ENCODE measurements at regions not wholly inside any gene's neighbourhood (a gene's known extent, or its start where the extent isn't known, plus 50 kb on each side); places are given as distances from the start of the nearest gene placed in this dataset.

- H3K4me3 Mint-ChIP-seq = no peak overlapping the region
- no peak overlapping the region for H3K27ac ChIP-seq (ENCODE audit: low read depth, low read length)
- H3K27me3 ChIP-seq (ENCODE audit: insufficient read depth, low read length) = no peaks in the 10 kb centered on the region
- no peak overlapping the region for H3K27ac Mint-ChIP-seq
- no peaks in the 10 kb centered on the region for H3K36me3 ChIP-seq (ENCODE audit: insufficient read depth, low read length)
- no peaks in the 10 kb centered on the region for H3K4me1 Mint-ChIP-seq
- no peaks in the 10 kb centered on the region for H3K9me3 ChIP-seq (ENCODE audit: control insufficient read depth in 1 of 2, low read length in 2 of 2)
- H3K27me3 Mint-ChIP-seq = peaks cover 13 to 24% of the 10 kb centered on the region in 2 donors
- peaks cover 0 to 10% (median 6%) of the 10 kb centered on the region in 8 donors for H3K9me3 Mint-ChIP-seq
- CTCF ChIA-PET (ENCODE audit: partially characterized antibody) = no interaction called here
- H3K4me1 ChIP-seq (ENCODE audit: insufficient read depth, low read length) = no peaks in the 10 kb centered on the region
- POLR2A ChIA-PET (ENCODE audit: partially characterized antibody) = no interaction called here
- H3K36me3 Mint-ChIP-seq = no peaks in the 10 kb centered on the region
- H3K4me3 ChIP-seq (ENCODE audit: low read length in 2 of 2) = no peak overlapping the region
- DNase-seq = no peak
- intact Hi-C loops (cut with micrococcal nuclease) = no loop called here
Measured at GRCh38 chr1:112209493-112209892, 186.5 kb upstream of the CTTNBP2NL start.

DNA sequence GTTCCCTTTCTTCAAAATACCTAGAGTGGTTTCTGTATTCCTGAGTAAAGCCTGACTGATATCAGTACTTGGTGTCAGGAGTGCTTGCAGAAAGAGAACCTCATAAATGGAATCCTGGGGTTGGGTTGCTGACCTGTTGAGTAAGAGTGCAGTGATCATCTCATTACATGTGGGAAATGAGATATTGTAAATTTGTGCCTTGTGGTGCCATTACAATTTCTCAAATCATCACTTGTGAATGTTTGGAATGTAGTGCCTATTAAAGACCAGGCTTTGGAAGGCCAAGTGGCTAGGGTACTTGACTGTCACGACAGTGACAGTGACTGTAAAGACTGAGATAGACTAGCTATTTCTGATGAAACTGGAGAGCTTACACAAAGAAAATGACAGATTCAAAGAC, 176.7 kb upstream of the CTTNBP2NL start:
- peaks cover 11 to 13% of the 10 kb centered on the region in 2 donors for H3K27me3 Mint-ChIP-seq
- H3K9me3 ChIP-seq (ENCODE audit: control insufficient read depth in 1 of 2, low read length in 2 of 2) = no peaks in the 10 kb centered on the region
- no peak for DNase-seq
- no peak overlapping the region for H3K4me3 ChIP-seq (ENCODE audit: low read length in 2 of 2)
- ChIA-PET CTCF (ENCODE audit: partially characterized antibody) (no interaction called here), POLR2A (ENCODE audit: partially characterized antibody) (no interaction called here)
- H3K36me3 ChIP-seq (ENCODE audit: insufficient read depth, low read length) = no peaks in the 10 kb centered on the region
- intact Hi-C loops (cut with micrococcal nuclease) = no loop called here
- no peaks in the 10 kb centered on the region for H3K36me3 Mint-ChIP-seq
- no peaks in the 10 kb centered on the region for H3K4me1 Mint-ChIP-seq
- no peak overlapping the region for H3K27ac Mint-ChIP-seq
- no peak overlapping the region for H3K27ac ChIP-seq (ENCODE audit: low read depth, low read length)
- no peaks in the 10 kb centered on the region for H3K4me1 ChIP-seq (ENCODE audit: insufficient read depth, low read length)
- H3K4me3 Mint-ChIP-seq = no peak overlapping the region
- H3K27me3 ChIP-seq (ENCODE audit: insufficient read depth, low read length) = no peaks in the 10 kb centered on the region
- peaks cover 4 to 18% (median 6%) of the 10 kb centered on the region in 8 donors for H3K9me3 Mint-ChIP-seq

DNA sequence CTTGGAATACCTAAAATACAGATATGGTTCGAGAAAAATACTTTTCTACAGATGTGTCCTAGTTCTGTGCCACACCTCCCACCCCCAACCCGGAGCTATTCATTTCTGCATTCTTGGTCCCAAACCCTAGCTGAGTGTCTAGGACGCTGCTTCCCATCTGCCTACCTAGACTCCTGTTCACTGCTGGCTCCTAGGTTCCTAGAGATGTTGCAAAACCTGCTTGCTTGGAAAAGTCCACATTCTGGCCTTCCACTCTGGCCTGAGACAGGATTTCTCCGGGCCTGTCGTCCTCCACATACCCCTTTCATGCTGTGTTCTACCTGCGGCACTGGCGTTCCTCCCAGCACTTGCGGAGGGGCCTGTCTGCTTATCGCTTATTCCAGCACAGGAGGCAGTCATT, 165.8 kb upstream of the CTTNBP2NL start:
- CTCF ChIA-PET (ENCODE audit: partially characterized antibody) = no interaction called here
- Mint-ChIP-seq H3K27ac (no peak overlapping the region), H3K36me3 (no peaks in the 10 kb centered on the region), H3K27me3 (peaks cover 6 to 11% of the 10 kb centered on the region in 2 donors), H3K4me1 (no peaks in the 10 kb centered on the region), H3K9me3 (peaks cover 3 to 22% (median 8%) of the 10 kb centered on the region in 8 donors), H3K4me3 (no peak overlapping the region)
- no peaks in the 10 kb centered on the region for H3K36me3 ChIP-seq (ENCODE audit: insufficient read depth, low read length)
- no peak for DNase-seq
- H3K4me1 ChIP-seq (ENCODE audit: insufficient read depth, low read length) = no peaks in the 10 kb centered on the region
- H3K27me3 ChIP-seq (ENCODE audit: insufficient read depth, low read length) = no peaks in the 10 kb centered on the region
- POLR2A ChIA-PET (ENCODE audit: partially characterized antibody) = no interaction called here
- H3K4me3 ChIP-seq (ENCODE audit: low read length in 2 of 2) = no peak overlapping the region
- no peaks in the 10 kb centered on the region for H3K9me3 ChIP-seq (ENCODE audit: control insufficient read depth in 1 of 2, low read length in 2 of 2)
- H3K27ac ChIP-seq (ENCODE audit: low read depth, low read length) = no peak overlapping the region
- intact Hi-C loops (cut with micrococcal nuclease) = no loop called here

DNA sequence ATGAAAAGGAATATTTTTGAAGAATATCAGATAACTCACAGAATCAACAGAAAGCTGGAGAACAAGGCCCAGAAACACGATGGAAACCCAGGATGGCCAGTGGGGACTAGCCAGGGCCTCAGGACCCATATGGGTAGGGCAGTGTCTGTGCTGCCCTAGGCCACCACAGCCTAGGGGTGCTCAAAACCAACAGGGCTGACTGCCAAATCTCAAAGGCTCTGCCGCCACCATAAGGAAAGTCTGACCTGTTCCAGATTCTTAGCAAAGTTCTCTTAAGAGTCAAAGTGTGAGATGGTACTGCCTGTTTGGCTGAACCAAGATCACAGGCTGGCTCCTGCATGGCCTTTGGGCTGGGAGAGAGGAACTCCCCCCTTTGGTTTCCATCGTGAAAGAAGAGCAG, 164.7 kb upstream of the CTTNBP2NL start:
- Histone ChIP-seq H3K27ac (ENCODE audit: low read depth, low read length) (no peak overlapping the region), H3K4me1 (ENCODE audit: insufficient read depth, low read length) (no peaks in the 10 kb centered on the region), H3K9me3 (ENCODE audit: control insufficient read depth in 1 of 2, low read length in 2 of 2) (no peaks in the 10 kb centered on the region), H3K36me3 (ENCODE audit: insufficient read depth, low read length) (no peaks in the 10 kb centered on the region), H3K4me3 (ENCODE audit: low read length in 2 of 2) (no peak overlapping the region), H3K27me3 (ENCODE audit: insufficient read depth, low read length) (no peaks in the 10 kb centered on the region)
- DNase-seq = no peak
- POLR2A ChIA-PET (ENCODE audit: partially characterized antibody) = no interaction called here
- peaks cover 4 to 22% (median 8%) of the 10 kb centered on the region in 8 donors for H3K9me3 Mint-ChIP-seq
- CTCF ChIA-PET (ENCODE audit: partially characterized antibody) = no interaction called here
- no peaks in the 10 kb centered on the region for H3K4me1 Mint-ChIP-seq
- no peaks in the 10 kb centered on the region for H3K36me3 Mint-ChIP-seq
- H3K4me3 Mint-ChIP-seq = no peak overlapping the region
- H3K27me3 Mint-ChIP-seq = peaks cover 6 to 14% of the 10 kb centered on the region in 2 donors
- no peak overlapping the region for H3K27ac Mint-ChIP-seq
- intact Hi-C loops (cut with micrococcal nuclease) = no loop called here

DNA sequence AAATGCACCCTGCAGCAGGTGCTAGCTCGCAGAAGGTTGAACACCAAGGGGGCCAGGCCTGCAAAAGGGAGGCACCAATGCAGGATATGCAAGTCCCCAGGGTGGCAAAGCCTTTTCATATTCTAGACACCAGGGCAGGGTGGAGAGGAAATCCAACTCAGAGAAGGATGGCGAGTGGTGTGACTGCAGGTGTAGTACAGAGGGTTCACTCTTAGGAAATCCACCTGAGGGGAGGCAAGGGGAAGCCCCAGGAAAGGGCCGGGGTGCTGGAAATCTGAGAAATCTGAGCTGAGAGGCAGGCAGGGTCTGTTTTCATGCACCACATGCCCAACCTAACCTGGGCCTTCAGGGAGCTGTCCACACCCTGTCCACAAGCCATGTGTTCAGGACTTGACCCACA, 163.2 kb upstream of the CTTNBP2NL start:
- no peaks in the 10 kb centered on the region for H3K9me3 ChIP-seq (ENCODE audit: control insufficient read depth in 1 of 2, low read length in 2 of 2)
- no peaks in the 10 kb centered on the region for H3K36me3 Mint-ChIP-seq
- no peak for DNase-seq
- no peaks in the 10 kb centered on the region for H3K27me3 ChIP-seq (ENCODE audit: insufficient read depth, low read length)
- no peaks in the 10 kb centered on the region for H3K4me1 Mint-ChIP-seq
- ChIA-PET POLR2A (ENCODE audit: partially characterized antibody) (no interaction called here), CTCF (ENCODE audit: partially characterized antibody) (no interaction called here)
- H3K4me3 ChIP-seq (ENCODE audit: low read length in 2 of 2) = no peak overlapping the region
- no peaks in the 10 kb centered on the region for H3K4me1 ChIP-seq (ENCODE audit: insufficient read depth, low read length)
- no peak overlapping the region for H3K4me3 Mint-ChIP-seq
- intact Hi-C loops (cut with micrococcal nuclease) = no loop called here
- peaks cover 8 to 14% of the 10 kb centered on the region in 2 donors for H3K27me3 Mint-ChIP-seq
- H3K27ac Mint-ChIP-seq = no peak overlapping the region
- no peaks in the 10 kb centered on the region for H3K36me3 ChIP-seq (ENCODE audit: insufficient read depth, low read length)
- peaks cover 4 to 18% (median 7%) of the 10 kb centered on the region in 8 donors for H3K9me3 Mint-ChIP-seq
- no peak overlapping the region for H3K27ac ChIP-seq (ENCODE audit: low read depth, low read length)

- intact Hi-C loops (cut with micrococcal nuclease) = no loop called here
- H3K27ac Mint-ChIP-seq = no peak overlapping the region
- H3K27me3 Mint-ChIP-seq = peaks cover 12 to 21% of the 10 kb centered on the region in 2 donors
- H3K27me3 ChIP-seq (ENCODE audit: insufficient read depth, low read length) = no peaks in the 10 kb centered on the region
- H3K9me3 ChIP-seq (ENCODE audit: control insufficient read depth in 1 of 2, low read length in 2 of 2) = no peaks in the 10 kb centered on the region
- no peaks in the 10 kb centered on the region for H3K36me3 Mint-ChIP-seq
- H3K36me3 ChIP-seq (ENCODE audit: insufficient read depth, low read length) = no peaks in the 10 kb centered on the region
- H3K4me1 Mint-ChIP-seq = no peaks in the 10 kb centered on the region
- ChIA-PET POLR2A (ENCODE audit: partially characterized antibody) (no interaction called here), CTCF (ENCODE audit: partially characterized antibody) (no interaction called here)
- no peaks in the 10 kb centered on the region for H3K4me1 ChIP-seq (ENCODE audit: insufficient read depth, low read length)
- no peak overlapping the region for H3K27ac ChIP-seq (ENCODE audit: low read depth, low read length)
- H3K9me3 Mint-ChIP-seq = peaks cover 0 to 6% (median 3%) of the 10 kb centered on the region in 8 donors
- H3K4me3 Mint-ChIP-seq = no peak overlapping the region
- H3K4me3 ChIP-seq (ENCODE audit: low read length in 2 of 2) = no peak overlapping the region
- no peak for DNase-seq
Measured at GRCh38 chr1:112234710-112235109, 161.3 kb upstream of the CTTNBP2NL start.

DNA sequence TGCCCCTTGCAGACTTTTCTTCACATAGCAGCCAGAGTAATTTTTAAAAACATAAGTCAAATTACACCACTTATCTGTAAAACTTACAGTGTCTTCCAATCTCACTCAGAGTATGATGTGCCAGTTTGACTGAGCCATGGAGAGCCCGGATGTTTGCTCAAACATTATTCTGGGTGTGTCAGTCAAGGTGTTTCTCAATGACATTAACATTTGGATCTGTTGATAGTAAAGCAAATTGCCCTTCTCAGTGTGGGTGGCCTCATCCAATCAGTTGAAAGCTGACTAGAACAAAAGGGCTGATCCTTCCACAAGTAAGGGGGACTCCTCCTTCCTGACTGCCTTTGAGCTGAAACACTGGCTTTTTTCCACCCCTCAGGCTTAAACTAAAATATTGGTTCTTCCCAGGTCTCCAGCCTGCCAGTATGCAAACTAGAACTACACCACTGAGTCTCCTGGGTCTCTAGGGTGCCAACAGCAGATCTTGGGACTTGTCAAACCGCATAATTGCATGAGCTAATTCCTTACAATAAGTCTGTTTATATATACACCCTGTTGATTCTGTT, 157.9 kb upstream of the CTTNBP2NL start:
- no peaks in the 10 kb centered on the region for H3K27me3 ChIP-seq (ENCODE audit: insufficient read depth, low read length)
- intact Hi-C loops (cut with micrococcal nuclease) = no loop called here
- POLR2A ChIA-PET (ENCODE audit: partially characterized antibody) = no interaction called here
- Mint-ChIP-seq H3K4me1 (no peaks in the 10 kb centered on the region), H3K27me3 (peaks cover 23 to 32% of the 10 kb centered on the region in 2 donors), H3K36me3 (no peaks in the 10 kb centered on the region), H3K9me3 (peaks cover 0 to 4% (median 1%) of the 10 kb centered on the region in 8 donors), H3K27ac (no peak overlapping the region), H3K4me3 (no peak overlapping the region)
- H3K4me1 ChIP-seq (ENCODE audit: insufficient read depth, low read length) = no peaks in the 10 kb centered on the region
- no peak overlapping the region for H3K4me3 ChIP-seq (ENCODE audit: low read length in 2 of 2)
- CTCF ChIA-PET (ENCODE audit: partially characterized antibody) = no interaction called here
- no peak for DNase-seq
- H3K27ac ChIP-seq (ENCODE audit: low read depth, low read length) = no peak overlapping the region
- no peaks in the 10 kb centered on the region for H3K9me3 ChIP-seq (ENCODE audit: control insufficient read depth in 1 of 2, low read length in 2 of 2)
- no peaks in the 10 kb centered on the region for H3K36me3 ChIP-seq (ENCODE audit: insufficient read depth, low read length)
